Epidermal melanocyte (primary cell): ENCODE measurements at regions not wholly inside any gene's neighbourhood (a gene's known extent, or its start where the extent isn't known, plus 50 kb on each side); places are given as distances from the start of the nearest gene placed in this dataset.
A peak's percentile ranks its signal among the peaks of the same experiment; 100 is the strongest.

Experiments
- DNase-seq: peaks from one replicate; pipeline ENCODE4 v3.0.0; 2011; ENCODE audit warnings: low spot score; ENCODE audit not compliant: insufficient read length

- no peak for DNase-seq
Observed at GRCh38 chr20:6616421-6616820, 151.1 kb upstream of the BMP2 start.

GRCh38 chr20:6614836-6615235 lies 152.7 kb upstream of the BMP2 start:
- DNase-seq = no peak

GRCh38 chr20:6613280-6613861 lies 154.1 kb upstream of the BMP2 start:
- no peak for DNase-seq

GRCh38 chr20:6612606-6612923 lies 154.9 kb upstream of the BMP2 start:
- no peak for DNase-seq

- DNase-seq = no peak
Observed at GRCh38 chr20:6611911-6612605, 155.4 kb upstream of the BMP2 start.

- DNase-seq = no peak
Observed at GRCh38 chr20:6606651-6607050, 160.8 kb upstream of the BMP2 start.

GRCh38 chr20:6605055-6605935 lies 162.2 kb upstream of the BMP2 start:
- no peak for DNase-seq

GRCh38 chr20:6604179-6604578 lies 163.3 kb upstream of the BMP2 start:
- DNase-seq = no peak

- DNase-seq = no peak
Observed at GRCh38 chr20:6599876-6600735, 167.4 kb upstream of the BMP2 start.

GRCh38 chr20:6595704-6596103 lies 171.8 kb upstream of the BMP2 start:
- no peak for DNase-seq

- no peak for DNase-seq
Observed at GRCh38 chr20:6590891-6591637, 176.4 kb upstream of the BMP2 start.

GRCh38 chr20:6588296-6588695 lies 179.2 kb upstream of the BMP2 start:
- DNase-seq = no peak

- DNase-seq = peak; percentile 41
Observed at GRCh38 chr20:6583134-6583738, 184.2 kb upstream of the BMP2 start.

GRCh38 chr20:6582449-6582848 lies 185.0 kb upstream of the BMP2 start:
- no peak for DNase-seq

GRCh38 chr20:6580486-6580885 lies 187.0 kb upstream of the BMP2 start:
- no peak for DNase-seq

GRCh38 chr20:6579824-6580223 lies 187.7 kb upstream of the BMP2 start:
- no peak for DNase-seq

- DNase-seq = no peak
Observed at GRCh38 chr20:6579417-6579816, 188.1 kb upstream of the BMP2 start.

GRCh38 chr20:6577451-6577850 lies 190.0 kb upstream of the BMP2 start:
- no peak for DNase-seq

GRCh38 chr20:6576726-6577125 lies 190.8 kb upstream of the BMP2 start:
- DNase-seq = no peak

GRCh38 chr20:6575912-6576401 lies 191.5 kb upstream of the BMP2 start:
- DNase-seq = no peak
